Naive B cell (primary cell): ENCODE measurements at regions not wholly inside any gene's neighbourhood (a gene's known extent, or its start where the extent isn't known, plus 50 kb on each side); places are given as distances from the start of the nearest gene placed in this dataset.
"Not testable (repeated sequence)": the region's sequence is repeated elsewhere in the genome, so short reads cannot be mapped to it uniquely, and the experiment has no call there.

Source experiments
- ATAC-seq, 2 donors: fragments of 150-1000 bp; cut with Tn5 transposase; 2 replicates each; pipeline ENCODE4 v1.10.0; 2021; ENCODE audit warnings: low read depth in 2 of 2, mild to moderate bottlenecking in 2 of 2, moderate library complexity in 2 of 2
- DNase-seq: peaks from one replicate; pipeline ENCODE4 v3.0.0; 2022
- H3K27ac Mint-ChIP-seq, 6 donors: one replicate each; pipeline ENCODE4 v1.8.0; 2020 to 2022; ENCODE audit warnings: mild to moderate bottlenecking in 6 of 6, mixed read lengths in 6 of 6, moderate library complexity in 5 of 6, inconsistent platforms in 2 of 6
- H3K27me3 Mint-ChIP-seq, 3 donors: one replicate each; pipeline ENCODE4 v1.8.0; 2021 to 2022; ENCODE audit warnings: mixed read lengths in 3 of 3, mild to moderate bottlenecking in 1 of 3
- H3K36me3 Mint-ChIP-seq, 2 donors: one replicate each; pipeline ENCODE4 v1.8.0; 2020 to 2022; ENCODE audit warnings: mixed read lengths in 2 of 2, inconsistent platforms in 1 of 2, mild to moderate bottlenecking in 1 of 2
- H3K4me1 Mint-ChIP-seq, 3 donors: one replicate each; pipeline ENCODE4 v1.8.0; 2020 to 2022; ENCODE audit warnings: mixed read lengths in 3 of 3, inconsistent platforms in 1 of 3, mild to moderate bottlenecking in 1 of 3, moderate library complexity in 1 of 3
- H3K4me3 Mint-ChIP-seq, 8 donors: one replicate each; pipeline ENCODE4 v1.8.0; 2020 to 2022; ENCODE audit warnings: mild to moderate bottlenecking in 8 of 8, mixed read lengths in 8 of 8, moderate library complexity in 8 of 8, inconsistent platforms in 2 of 8
- H3K9me3 Mint-ChIP-seq, 7 donors: one replicate each; pipeline ENCODE4 v1.8.0; 2020 to 2022; ENCODE audit warnings: mixed read lengths in 7 of 7, mild to moderate bottlenecking in 5 of 7, inconsistent platforms in 2 of 7, moderate library complexity in 1 of 7

- H3K36me3 Mint-ChIP-seq, ATAC-seq, DNase-seq, H3K27me3 Mint-ChIP-seq, H3K4me3 Mint-ChIP-seq, H3K4me1 Mint-ChIP-seq, H3K27ac Mint-ChIP-seq, H3K9me3 Mint-ChIP-seq: not testable (repeated sequence)
Measured at GRCh38 chr17:46412156-46412555, 50.6 kb upstream of the ARL17B start.

GRCh38 chr17:46411172-46411852, 49.7 kb upstream of the ARL17B start:
- H3K36me3 Mint-ChIP-seq, DNase-seq, H3K9me3 Mint-ChIP-seq, H3K27ac Mint-ChIP-seq, H3K4me3 Mint-ChIP-seq, H3K27me3 Mint-ChIP-seq, H3K4me1 Mint-ChIP-seq: not testable (repeated sequence)
- peak; percentile 99 for ATAC-seq
